SU-DHL-6 (cell line): ENCODE measurements at regions not wholly inside any gene's neighbourhood (a gene's known extent, or its start where the extent isn't known, plus 50 kb on each side); places are given as distances from the start of the nearest gene placed in this dataset.

ENCODE experiments used
- CTCF ChIP-seq: fragments of 200-600 bp; sonication (generic); IDR thresholded peaks from one replicate; pipeline ENCODE4 v1.5.1; 2017; ENCODE audit warnings: antibody characterized with exemption, mild to moderate bottlenecking, low read length, moderate library complexity; ENCODE audit not compliant: insufficient read depth, poor library complexity, severe bottlenecking
- EZH2phosphoT487 ChIP-seq: fragments of 200-600 bp; sonication (generic), shearing (Covaris generic); conservative IDR thresholded peaks from 2 replicates; pipeline ENCODE4 v1.6.1; 2018; ENCODE audit warnings: mild to moderate bottlenecking, antibody characterized with exemption, low read length, moderate library complexity, mixed read lengths

- TF ChIP-seq CTCF (no peak), EZH2phosphoT487 (no peak)
Measured at GRCh38 chr12:115383668-115384067, 699.7 kb upstream of the TBX3 start.
